Neuronal stem cell (in vitro differentiated cells): ENCODE measurements at regions not wholly inside any gene's neighbourhood (a gene's known extent, or its start where the extent isn't known, plus 50 kb on each side); places are given as distances from the start of the nearest gene placed in this dataset.
A peak's percentile ranks its signal among the peaks of the same experiment; 100 is the strongest.

Experiments
- DNase-seq: peaks from one replicate; pipeline ENCODE4 v3.0.0-alpha.2; 2013; ENCODE audit warnings: low spot score
- H2AFZ ChIP-seq: one replicate; pipeline ENCODE4 v1.6.1; 2013; ENCODE audit warnings: mild to moderate bottlenecking, low read length, inconsistent platforms
- H2AK5ac ChIP-seq: 2 replicates; pipeline ENCODE4 v1.6.1; 2013; ENCODE audit warnings: low read depth, mild to moderate bottlenecking, inconsistent platforms, low read length, moderate library complexity, mixed read lengths
- H2BK120ac ChIP-seq: 2 replicates; pipeline ENCODE4 v1.6.1; 2013; ENCODE audit warnings: low read depth, mild to moderate bottlenecking, inconsistent platforms, low read length, moderate library complexity, mixed read lengths
- H2BK12ac ChIP-seq: one replicate; pipeline ENCODE4 v1.6.1; 2013; ENCODE audit warnings: low read length, inconsistent platforms
- H2BK15ac ChIP-seq: 2 replicates; pipeline ENCODE4 v1.6.1; 2013; ENCODE audit warnings: mild to moderate bottlenecking, low read length, inconsistent platforms, mixed read lengths
- H2BK5ac ChIP-seq: one replicate; pipeline ENCODE4 v1.6.1; 2013; ENCODE audit warnings: inconsistent platforms, mild to moderate bottlenecking, low read length, moderate library complexity
- H3K14ac ChIP-seq: one replicate; pipeline ENCODE4 v1.6.1; 2013; ENCODE audit warnings: low read length, inconsistent platforms
- H3K18ac ChIP-seq: 2 replicates; pipeline ENCODE4 v1.6.1; 2013; ENCODE audit warnings: low read length, inconsistent platforms
- H3K23ac ChIP-seq: 2 replicates; pipeline ENCODE4 v1.6.1; 2013; ENCODE audit warnings: low read depth, mild to moderate bottlenecking, mixed read lengths, low read length, inconsistent platforms; ENCODE audit not compliant: poor library complexity
- H3K27ac ChIP-seq: replicated peaks from 3 replicates; pipeline ENCODE4 v1.5.1; 2013; ENCODE audit warnings: low read length, inconsistent platforms
- H3K27me3 ChIP-seq, 3 experiments: 2 replicates each; pipeline ENCODE4 v1.6.1; 2013; ENCODE audit warnings: low read length in 3 of 3, mild to moderate bottlenecking in 2 of 3, inconsistent platforms in 1 of 3, low read depth in 1 of 3, mixed read lengths in 1 of 3, moderate library complexity in 1 of 3; ENCODE audit not compliant: control insufficient read depth in 3 of 3, insufficient read depth in 3 of 3
- H3K36me3 ChIP-seq, 2 donors: replicated peaks in 1 of 2; 2 replicates each; pipeline ENCODE4 v1.6.1; 2013; ENCODE audit warnings: low read length in 2 of 2; ENCODE audit not compliant: control insufficient read depth in 2 of 2, insufficient read depth in 2 of 2
- H3K4ac ChIP-seq: 2 replicates; pipeline ENCODE4 v1.6.1; 2013; ENCODE audit warnings: inconsistent platforms, mild to moderate bottlenecking, low read length, moderate library complexity
- H3K4me1 ChIP-seq, 2 donors: 1 replicate in 1 of 2; 2 replicates in 1 of 2; pipeline ENCODE4 v1.6.1; 2013; ENCODE audit warnings: low read length in 2 of 2, low read depth in 1 of 2; ENCODE audit not compliant: control insufficient read depth in 2 of 2, insufficient read depth in 1 of 2
- H3K4me2 ChIP-seq: one replicate; pipeline ENCODE4 v1.6.1; 2013; ENCODE audit warnings: mild to moderate bottlenecking, low read length, inconsistent platforms; ENCODE audit not compliant: insufficient read depth, poor library complexity, severe bottlenecking
- H3K4me3 ChIP-seq, 2 donors: 2 replicates each; pipeline ENCODE4 v1.5.1; 2013; ENCODE audit warnings: low read length in 2 of 2, mild to moderate bottlenecking in 2 of 2, inconsistent platforms in 1 of 2, moderate library complexity in 1 of 2
- H3K79me1 ChIP-seq: one replicate; pipeline ENCODE4 v1.6.1; 2013; ENCODE audit warnings: low read depth, mild to moderate bottlenecking, inconsistent platforms, low read length, moderate library complexity
- H3K9ac ChIP-seq: one replicate; pipeline ENCODE4 v1.6.1; 2013; ENCODE audit warnings: mild to moderate bottlenecking, low read depth, low read length, inconsistent platforms; ENCODE audit not compliant: poor library complexity
- H3K9me3 ChIP-seq, 2 donors: replicated peaks in 1 of 2; 2 replicates each; pipeline versions ENCODE3 to v1.6.1; 2013; ENCODE audit warnings: low read length in 2 of 2, mild to moderate bottlenecking in 2 of 2, inconsistent platforms in 1 of 2, low read depth in 1 of 2, mixed read lengths in 1 of 2, moderate library complexity in 1 of 2; ENCODE audit not compliant: control insufficient read depth in 2 of 2, insufficient read depth in 1 of 2
- H4K8ac ChIP-seq: one replicate; pipeline ENCODE4 v1.6.1; 2013; ENCODE audit warnings: low read depth, mild to moderate bottlenecking, inconsistent platforms, low read length, moderate library complexity
- H4K91ac ChIP-seq: one replicate; pipeline ENCODE4 v1.6.1; 2013; ENCODE audit warnings: low read length, low read depth, mild to moderate bottlenecking, inconsistent platforms; ENCODE audit not compliant: poor library complexity
- WGBS, 2 donors: extraction: QIAGEN DNeasy Blood & Tissue Kit; methylation state at CpG; one replicate each; pipeline ENCODE4 v1.1.7; 2013; ENCODE audit warnings: missing lambda C conversion rate in 2 of 2, mixed read lengths in 1 of 2; ENCODE audit not compliant: insufficient read length in 2 of 2, insufficient replicate concordance in 1 of 2; ENCODE audit errors: extremely low coverage in 2 of 2; 5-methylcytosine and 5-hydroxymethylcytosine counted together

GRCh38 chr11:127598476-127598875 lies 597.9 kb upstream of the KIRREL3 start:
- Histone ChIP-seq H3K9ac (no peak overlapping the region), H2BK15ac (no peak overlapping the region), H3K4ac (no peak overlapping the region), H2BK5ac (no peak overlapping the region), H3K9me3 (no peaks in the 10 kb centered on the region), H3K14ac (no peak overlapping the region), H2AK5ac (no peak overlapping the region), H4K8ac (no peak overlapping the region), H2BK120ac (no peak overlapping the region), H3K27me3 (no peaks in the 10 kb centered on the region), H2BK12ac (no peak overlapping the region), H4K91ac (no peak overlapping the region), H3K23ac (no peak overlapping the region), H3K79me1 (no peaks in the 10 kb centered on the region), H3K4me1 (no peaks in the 10 kb centered on the region), H3K27ac (no peak overlapping the region), H2AFZ (no peak overlapping the region), H3K36me3 (no peaks in the 10 kb centered on the region), H3K4me3 (no peak overlapping the region), H3K18ac (no peak overlapping the region), H3K4me2 (no peak overlapping the region)
- DNase-seq, result no peak
- WGBS, 2 donors, result no CpG with 5 or more reads among the region's 3 CpGs

GRCh38 chr11:127596433-127596832 lies 595.9 kb upstream of the KIRREL3 start:
- Histone ChIP-seq H2BK5ac (no peak overlapping the region), H2BK15ac (no peak overlapping the region), H3K4me2 (no peak overlapping the region), H3K14ac (no peak overlapping the region), H2AK5ac (no peak overlapping the region), H3K18ac (no peak overlapping the region), H4K8ac (no peak overlapping the region), H3K36me3 (no peaks in the 10 kb centered on the region), H4K91ac (no peak overlapping the region), H3K27me3 (no peaks in the 10 kb centered on the region), H3K23ac (no peak overlapping the region), H3K27ac (no peak overlapping the region), H2BK12ac (no peak overlapping the region), H2AFZ (peak overlapping the region; percentile 9), H3K9ac (no peak overlapping the region), H3K4me1 (no peaks in the 10 kb centered on the region), H3K79me1 (no peaks in the 10 kb centered on the region), H3K9me3 (peaks cover 0 to 1% of the 10 kb centered on the region in 2 donors), H3K4me3 (no peak overlapping the region), H3K4ac (no peak overlapping the region), H2BK120ac (no peak overlapping the region)
- no CpG with 5 or more reads among the region's 3 CpGs for WGBS, 2 donors
- DNase-seq, result no peak

DNA sequence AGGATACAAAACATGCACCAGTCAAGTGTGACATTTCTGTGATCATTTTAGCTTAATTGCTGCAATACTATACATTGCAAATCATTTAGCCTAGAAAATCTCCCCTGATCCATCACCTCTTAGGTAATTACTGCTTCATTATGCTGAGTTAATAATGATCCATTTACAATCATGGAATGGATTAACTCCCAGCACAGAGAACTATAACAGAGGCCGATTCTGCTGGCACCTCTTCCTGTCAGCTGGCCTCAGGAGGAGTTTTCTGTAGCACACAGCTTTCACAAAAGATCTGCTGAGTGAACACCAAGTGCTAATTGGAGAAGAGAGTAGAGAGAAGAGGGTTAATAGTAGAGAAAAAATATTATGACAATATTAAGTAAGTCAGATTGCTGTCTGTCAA lies 591.8 kb upstream of the KIRREL3 start:
- Histone ChIP-seq H3K4ac (no peak overlapping the region), H2BK15ac (no peak overlapping the region), H3K36me3 (no peaks in the 10 kb centered on the region), H3K9me3 (peaks cover 0 to 1% of the 10 kb centered on the region in 2 donors), H2BK120ac (no peak overlapping the region), H3K27me3 (no peaks in the 10 kb centered on the region), H3K23ac (no peak overlapping the region), H4K8ac (no peak overlapping the region), H4K91ac (no peak overlapping the region), H3K79me1 (no peaks in the 10 kb centered on the region), H2BK5ac (no peak overlapping the region), H2BK12ac (no peak overlapping the region), H3K4me2 (no peak overlapping the region), H3K9ac (no peak overlapping the region), H3K18ac (no peak overlapping the region), H3K4me1 (no peaks in the 10 kb centered on the region), H3K27ac (no peak overlapping the region), H2AFZ (no peak overlapping the region), H3K14ac (no peak overlapping the region), H3K4me3 (no peak overlapping the region), H2AK5ac (no peak overlapping the region)
- no peak for DNase-seq
- WGBS, 2 donors, result no CpG with 5 or more reads among the region's 1 CpG

DNA sequence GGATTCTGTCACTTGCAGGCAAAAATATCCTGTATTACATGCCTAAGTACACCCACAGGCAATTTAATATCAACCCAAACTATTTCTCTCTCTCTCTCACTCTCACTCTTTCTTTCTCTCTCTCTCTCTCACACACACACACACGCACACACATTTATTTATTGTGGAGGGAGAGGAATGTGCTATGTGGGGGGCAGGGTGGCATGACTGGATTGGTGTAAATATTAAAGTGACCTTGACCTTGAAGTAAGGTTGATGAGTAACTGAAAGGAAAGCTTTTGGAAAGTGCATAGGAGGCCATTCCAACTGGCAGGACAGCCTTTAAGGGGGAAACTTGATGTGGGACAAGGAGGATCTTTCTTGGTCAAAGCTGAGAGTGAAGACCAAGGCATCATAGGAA lies 589.7 kb upstream of the KIRREL3 start:
- Histone ChIP-seq H3K18ac (no peak overlapping the region), H2AK5ac (no peak overlapping the region), H3K14ac (no peak overlapping the region), H3K9me3 (peaks cover 0 to 1% of the 10 kb centered on the region in 2 donors), H3K4ac (no peak overlapping the region), H2AFZ (no peak overlapping the region), H3K79me1 (no peaks in the 10 kb centered on the region), H3K4me3 (no peak overlapping the region), H3K9ac (no peak overlapping the region), H2BK15ac (no peak overlapping the region), H3K4me2 (no peak overlapping the region), H3K23ac (no peak overlapping the region), H2BK120ac (no peak overlapping the region), H4K8ac (no peak overlapping the region), H3K4me1 (no peaks in the 10 kb centered on the region), H2BK12ac (no peak overlapping the region), H4K91ac (no peak overlapping the region), H3K27ac (no peak overlapping the region), H3K36me3 (no peaks in the 10 kb centered on the region), H2BK5ac (no peak overlapping the region), H3K27me3 (no peaks in the 10 kb centered on the region)
- 100% methylated on average over 1 of the region's 1 CpG; no CpG with 5 or more reads in 1 of the 2 donors for WGBS, 2 donors
- DNase-seq, result no peak
